ENCODE measurements at regions not wholly inside any gene's neighbourhood (a gene's known extent, or its start where the extent isn't known, plus 50 kb on each side); places are given as distances from the start of the nearest gene placed in this dataset.
A peak's percentile ranks its signal among the peaks of the same experiment; 100 is the strongest.

DNA sequence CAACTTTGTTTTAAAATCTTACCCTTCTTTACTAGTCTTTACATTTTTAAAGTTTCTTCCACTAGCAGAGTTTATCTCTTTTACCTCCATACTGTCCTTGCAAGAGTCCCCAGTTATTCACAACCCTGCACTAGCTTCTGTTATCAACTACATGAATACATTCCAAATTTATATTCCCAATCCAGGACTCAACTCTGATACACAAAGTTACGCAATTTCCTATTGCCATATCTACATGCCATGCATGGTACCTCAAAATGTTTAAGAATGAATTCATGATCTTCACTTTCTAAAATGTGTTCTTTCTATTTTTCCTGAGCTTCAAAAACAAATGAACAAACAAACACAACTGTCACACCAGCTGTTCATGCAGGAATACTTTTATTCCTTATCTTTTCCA, 668.7 kb downstream of the CDH18 start:
- WGBS (ENCODE audit: low lambda C conversion rate, missing lambda C conversion rate) = 96% methylated on average over 1 of the region's 1 CpG

DNA sequence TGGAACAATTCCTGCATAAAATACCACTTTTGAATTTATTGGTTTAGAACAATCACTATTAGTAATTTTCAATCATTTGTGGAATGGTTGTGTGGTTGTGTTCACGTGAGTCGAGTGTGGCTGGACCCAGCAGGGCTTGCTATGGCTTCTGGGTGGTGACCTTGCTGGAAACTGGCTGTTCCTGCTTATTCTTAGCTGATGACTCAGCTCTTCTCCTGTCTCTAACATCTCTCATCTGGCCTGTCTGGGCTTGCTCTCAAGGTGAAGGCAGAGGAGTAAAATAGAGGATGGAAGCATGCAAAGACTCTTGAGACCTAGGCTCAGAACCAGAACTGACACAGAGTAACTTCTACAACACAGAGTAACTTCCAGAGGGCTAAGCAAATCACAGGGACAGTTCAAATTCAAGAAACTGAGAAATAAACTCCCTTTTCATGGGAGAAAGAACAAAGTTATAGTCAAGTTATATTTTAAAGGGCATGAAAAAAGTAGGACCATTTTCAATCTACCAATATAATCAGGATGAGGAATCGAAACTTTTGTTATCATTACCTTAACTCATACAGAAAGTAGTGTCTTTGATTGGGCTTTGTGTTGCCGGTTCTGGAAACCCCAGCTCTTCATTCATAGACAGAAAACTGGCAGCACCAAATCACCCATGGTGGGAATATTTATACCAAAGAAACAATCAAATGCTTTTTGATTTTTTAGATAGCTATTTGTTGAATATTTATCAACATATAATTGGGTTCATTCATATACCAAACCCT, 665.1 kb downstream of the CDH18 start:
- Histone ChIP-seq H3K9me3 (ENCODE audit: low read depth) (no peaks in the 10 kb centered on the region), H3K4me3 (no peak overlapping the region), H3K4me2 (no peak overlapping the region), H2AFZ (no peak overlapping the region), H4K20me1 (ENCODE audit: insufficient read depth, poor library complexity, severe bottlenecking) (no peaks in the 10 kb centered on the region), H3K9me2 (replicated peaks; ENCODE audit: insufficient read depth) (no peaks in the 10 kb centered on the region), H3K27ac (no peak overlapping the region), H3K27me3 (no peaks in the 10 kb centered on the region), H3K4me1 (ENCODE audit: insufficient read depth) (no peaks in the 10 kb centered on the region), H3K79me2 (no peaks in the 10 kb centered on the region), H3K36me3 (replicated peaks; ENCODE audit: insufficient read depth, low read depth) (no peaks in the 10 kb centered on the region)
- WGBS (ENCODE audit: low lambda C conversion rate, missing lambda C conversion rate) = 69% methylated on average over 4 of the region's 4 CpGs
- TF ChIP-seq EZH2phosphoT487 (IDR thresholded peaks at IDR 0.05; ENCODE audit: low read depth, severe bottlenecking, unreplicated experiment) (no peak), EZH2 (IDR thresholded peaks at IDR 0.05; ENCODE audit: borderline replicate concordance) (no peak)
- TF ChIP-seq, protein P1, sequence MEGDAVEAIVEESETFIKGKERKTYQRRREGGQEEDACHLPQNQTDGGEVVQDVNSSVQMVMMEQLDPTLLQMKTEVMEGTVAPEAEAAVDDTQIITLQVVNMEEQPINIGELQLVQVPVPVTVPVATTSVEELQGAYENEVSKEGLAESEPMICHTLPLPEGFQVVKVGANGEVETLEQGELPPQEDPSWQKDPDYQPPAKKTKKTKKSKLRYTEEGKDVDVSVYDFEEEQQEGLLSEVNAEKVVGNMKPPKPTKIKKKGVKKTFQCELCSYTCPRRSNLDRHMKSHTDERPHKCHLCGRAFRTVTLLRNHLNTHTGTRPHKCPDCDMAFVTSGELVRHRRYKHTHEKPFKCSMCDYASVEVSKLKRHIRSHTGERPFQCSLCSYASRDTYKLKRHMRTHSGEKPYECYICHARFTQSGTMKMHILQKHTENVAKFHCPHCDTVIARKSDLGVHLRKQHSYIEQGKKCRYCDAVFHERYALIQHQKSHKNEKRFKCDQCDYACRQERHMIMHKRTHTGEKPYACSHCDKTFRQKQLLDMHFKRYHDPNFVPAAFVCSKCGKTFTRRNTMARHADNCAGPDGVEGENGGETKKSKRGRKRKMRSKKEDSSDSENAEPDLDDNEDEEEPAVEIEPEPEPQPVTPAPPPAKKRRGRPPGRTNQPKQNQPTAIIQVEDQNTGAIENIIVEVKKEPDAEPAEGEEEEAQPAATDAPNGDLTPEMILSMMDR (IDR thresholded peaks at IDR 0.05; ENCODE audit: poor library complexity) = no peak
- DNase-seq (ENCODE audit: low spot score) = peak; percentile 28

More for the DNA sequence above, 668.7 kb downstream of the CDH18 start:
- Histone ChIP-seq H3K9me3 (ENCODE audit: low read depth) (no peaks in the 10 kb centered on the region), H3K4me1 (ENCODE audit: insufficient read depth) (no peaks in the 10 kb centered on the region), H3K79me2 (no peaks in the 10 kb centered on the region), H3K36me3 (replicated peaks; ENCODE audit: insufficient read depth, low read depth) (no peaks in the 10 kb centered on the region), H2AFZ (no peak overlapping the region), H4K20me1 (ENCODE audit: insufficient read depth, poor library complexity, severe bottlenecking) (no peaks in the 10 kb centered on the region), H3K4me2 (no peak overlapping the region), H3K27ac (no peak overlapping the region), H3K27me3 (no peaks in the 10 kb centered on the region), H3K4me3 (no peak overlapping the region), H3K9me2 (replicated peaks; ENCODE audit: insufficient read depth) (no peaks in the 10 kb centered on the region)
- no peak for DNase-seq (ENCODE audit: low spot score)
- TF ChIP-seq, protein P1 (IDR thresholded peaks at IDR 0.05; ENCODE audit: poor library complexity) = no peak
- no peak for TF ChIP-seq EZH2 (IDR thresholded peaks at IDR 0.05; ENCODE audit: borderline replicate concordance)
- no peak for TF ChIP-seq EZH2phosphoT487 (IDR thresholded peaks at IDR 0.05; ENCODE audit: low read depth, severe bottlenecking, unreplicated experiment)

DNA sequence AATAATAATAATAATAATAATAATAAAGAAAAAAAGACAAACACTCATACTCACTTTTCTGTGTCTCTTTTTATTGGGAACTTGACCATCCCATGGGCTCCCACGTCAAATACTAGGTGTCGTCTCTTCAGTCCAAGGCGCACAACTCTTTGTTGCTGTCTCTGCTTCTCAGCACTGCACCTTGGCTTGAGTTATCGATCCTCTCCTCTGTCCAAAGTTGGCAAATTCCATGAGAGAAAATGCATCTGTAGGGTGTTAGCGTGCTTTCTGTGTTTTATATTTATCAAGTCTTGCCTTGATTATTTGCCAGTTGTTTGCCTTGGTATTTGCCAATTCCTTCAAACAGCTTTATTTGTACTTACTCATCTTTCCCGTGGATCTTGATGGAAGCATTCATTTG, 653.7 kb downstream of the CDH18 start:
- H2AFZ ChIP-seq = no peak overlapping the region
- H3K9me3 ChIP-seq (ENCODE audit: low read depth) = no peaks in the 10 kb centered on the region
- H3K36me3 ChIP-seq (replicated peaks; ENCODE audit: insufficient read depth, low read depth) = no peaks in the 10 kb centered on the region
- no peaks in the 10 kb centered on the region for H3K27me3 ChIP-seq
- no peak overlapping the region for H3K4me3 ChIP-seq
- H3K9me2 ChIP-seq (replicated peaks; ENCODE audit: insufficient read depth) = no peaks in the 10 kb centered on the region
- H3K79me2 ChIP-seq = no peaks in the 10 kb centered on the region
- H4K20me1 ChIP-seq (ENCODE audit: insufficient read depth, poor library complexity, severe bottlenecking) = no peaks in the 10 kb centered on the region
- 76% methylated on average over 6 of the region's 6 CpGs for WGBS (ENCODE audit: low lambda C conversion rate, missing lambda C conversion rate)
- no peak overlapping the region for H3K4me2 ChIP-seq
- no peak for DNase-seq (ENCODE audit: low spot score)
- TF ChIP-seq, protein P1 (IDR thresholded peaks at IDR 0.05; ENCODE audit: poor library complexity) = no peak
- TF ChIP-seq EZH2 (IDR thresholded peaks at IDR 0.05; ENCODE audit: borderline replicate concordance) (no peak), EZH2phosphoT487 (IDR thresholded peaks at IDR 0.05; ENCODE audit: low read depth, severe bottlenecking, unreplicated experiment) (no peak)
- H3K27ac ChIP-seq = no peak overlapping the region
- no peaks in the 10 kb centered on the region for H3K4me1 ChIP-seq (ENCODE audit: insufficient read depth)
